ENCODE measurements at regions not wholly inside any gene's neighbourhood (a gene's known extent, or its start where the extent isn't known, plus 50 kb on each side); places are given as distances from the start of the nearest gene placed in this dataset.

GRCh38 chr9:25613709-25614108 is 64.5 kb downstream of the TUSC1 start:
- TF ChIP-seq POLR2A (IDR thresholded peaks at IDR 0.05; ENCODE audit: low read length) = no peak
- TF ChIP-seq GATA1 (IDR thresholded peaks at IDR 0.05; ENCODE audit: low read depth, low read length) = no peak
